GM21528 (cell line): ENCODE measurements at regions not wholly inside any gene's neighbourhood (a gene's known extent, or its start where the extent isn't known, plus 50 kb on each side); places are given as distances from the start of the nearest gene placed in this dataset.
"Not testable (repeated sequence)": the region's sequence is repeated elsewhere in the genome, so short reads cannot be mapped to it uniquely, and the experiment has no call there.

Source experiments
- ATAC-seq: cut with Tn5 transposase; IDR thresholded peaks from one replicate; pipeline ENCODE4 v1.9.1; 2021; ENCODE audit warnings: mild to moderate bottlenecking, moderate library complexity; ENCODE audit not compliant: unreplicated experiment, low FRiP score

- no peak for ATAC-seq
Observed at GRCh38 chr6:74733830-74734620, 471.8 kb downstream of the COL12A1 start.

GRCh38 chr6:74731931-74732330 is 473.9 kb downstream of the COL12A1 start:
- ATAC-seq, result no peak

GRCh38 chr6:74731204-74731603 is 474.6 kb downstream of the COL12A1 start:
- no peak for ATAC-seq

DNA sequence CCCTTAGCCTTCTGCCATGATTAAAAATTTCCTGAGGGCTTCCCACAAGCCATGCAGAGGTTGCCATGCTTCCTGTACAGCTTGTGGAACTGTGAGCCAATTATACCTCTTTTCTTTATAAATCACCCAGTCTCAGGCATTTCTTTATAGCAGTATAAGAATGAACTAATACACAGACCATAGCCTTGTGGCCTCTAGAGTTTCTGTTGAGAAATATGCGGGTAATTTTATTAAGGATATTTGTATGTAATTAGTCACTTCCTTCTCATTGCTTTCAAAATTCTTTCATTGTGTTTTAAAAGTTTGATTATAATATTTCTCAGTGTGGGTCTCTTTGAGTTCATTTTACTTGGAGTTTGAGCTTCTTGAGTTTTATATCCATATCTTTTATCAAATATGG is 484.9 kb downstream of the COL12A1 start:
- ATAC-seq, result no peak

- ATAC-seq, result no peak
Observed at GRCh38 chr6:74717591-74717990, 488.3 kb downstream of the COL12A1 start.

DNA sequence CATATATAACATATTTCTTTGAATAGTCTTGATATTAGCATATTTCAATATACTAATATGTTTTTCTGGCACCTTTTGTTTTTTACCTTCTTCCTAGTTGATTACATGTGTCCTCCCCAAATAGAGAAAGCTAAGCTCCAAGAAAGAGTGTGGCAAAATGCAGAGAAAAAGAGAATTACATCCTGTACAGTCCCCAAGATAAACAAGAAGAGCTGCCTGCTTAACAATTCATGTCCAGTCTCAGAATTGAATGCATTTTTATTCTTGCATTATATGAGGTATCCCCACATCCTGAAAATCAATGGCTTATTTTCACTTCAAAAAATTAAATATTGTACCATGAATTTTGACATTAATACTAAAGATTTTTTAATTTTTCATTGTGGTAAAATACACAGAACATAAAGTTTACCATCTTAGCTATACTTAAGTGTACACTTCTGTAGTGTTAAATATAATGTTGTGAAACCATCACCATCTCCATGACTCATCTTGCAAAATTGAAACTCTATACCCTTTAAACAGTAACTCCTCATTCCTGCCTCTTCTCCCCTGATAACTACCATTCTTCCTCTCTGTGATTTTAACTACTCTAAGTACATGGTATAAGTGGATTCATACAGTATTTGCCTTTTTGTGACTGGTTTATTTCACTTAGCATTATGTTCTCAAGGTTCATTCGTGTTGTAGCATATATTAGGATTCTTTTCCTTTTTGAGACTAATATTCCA is 490.3 kb downstream of the COL12A1 start:
- no peak for ATAC-seq

- ATAC-seq, result no peak
Observed at GRCh38 chr6:74713941-74714340, 491.9 kb downstream of the COL12A1 start.

DNA sequence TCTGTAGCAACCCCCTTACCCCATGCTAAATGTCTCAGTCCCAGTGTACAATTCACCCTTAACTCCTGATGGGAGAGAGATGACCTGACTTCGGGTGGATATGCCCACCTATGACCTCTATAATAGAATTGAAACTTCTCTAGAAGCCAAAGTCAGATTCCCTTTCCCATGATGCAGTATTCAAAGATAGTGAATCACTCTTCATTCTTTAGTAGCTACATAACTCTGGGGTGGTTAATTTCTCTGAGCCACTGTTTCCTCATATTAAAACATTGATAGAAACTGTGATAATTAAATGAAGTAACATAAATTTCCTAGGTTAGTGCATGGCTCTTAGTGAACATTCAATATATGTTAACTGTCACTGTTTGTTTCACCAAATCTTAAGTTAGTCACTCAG is 500.4 kb downstream of the COL12A1 start:
- no peak for ATAC-seq

- not testable (repeated sequence) for ATAC-seq
Observed at GRCh38 chr6:74704540-74704939, 501.3 kb downstream of the COL12A1 start.

DNA sequence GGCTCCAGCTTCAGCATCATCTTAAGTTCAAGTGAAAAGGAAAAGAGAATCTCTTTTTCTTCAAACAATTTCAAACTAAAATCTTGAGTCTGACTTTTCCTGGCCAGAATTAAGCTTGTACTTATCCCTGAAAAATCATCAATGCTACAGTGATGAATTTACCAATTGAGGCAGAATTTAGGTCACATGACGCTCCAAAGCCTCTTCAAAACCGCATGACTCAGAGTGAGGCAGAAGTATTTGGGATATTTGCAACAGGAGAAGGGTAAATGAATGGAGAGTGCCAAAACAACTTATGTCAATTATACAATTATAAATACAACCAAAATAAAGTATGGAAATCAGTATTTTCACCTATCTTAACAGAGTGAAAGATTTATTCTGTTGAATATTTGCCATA is 515.5 kb downstream of the COL12A1 start:
- no peak for ATAC-seq

DNA sequence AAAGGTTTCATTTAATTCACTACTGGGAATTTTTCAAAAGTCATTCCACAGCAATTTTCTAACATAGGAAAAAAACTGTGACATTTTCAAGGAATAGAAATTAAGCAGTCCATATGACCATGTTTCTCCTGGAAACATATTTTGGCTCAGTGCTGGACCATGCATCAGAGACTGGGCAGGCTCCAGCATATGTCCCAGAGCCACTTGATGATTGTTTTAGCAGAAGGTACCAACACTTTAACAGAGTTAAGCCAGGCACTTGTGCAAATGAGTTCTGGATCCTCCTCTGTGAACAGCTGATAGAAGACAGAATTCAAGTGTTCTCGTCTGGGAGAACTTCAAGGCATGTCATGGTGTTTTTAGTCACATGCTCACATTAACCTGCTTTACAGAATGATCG is 516.3 kb downstream of the COL12A1 start:
- no peak for ATAC-seq

GRCh38 chr6:74677463-74677862 is 528.4 kb downstream of the COL12A1 start:
- ATAC-seq, result no peak

DNA sequence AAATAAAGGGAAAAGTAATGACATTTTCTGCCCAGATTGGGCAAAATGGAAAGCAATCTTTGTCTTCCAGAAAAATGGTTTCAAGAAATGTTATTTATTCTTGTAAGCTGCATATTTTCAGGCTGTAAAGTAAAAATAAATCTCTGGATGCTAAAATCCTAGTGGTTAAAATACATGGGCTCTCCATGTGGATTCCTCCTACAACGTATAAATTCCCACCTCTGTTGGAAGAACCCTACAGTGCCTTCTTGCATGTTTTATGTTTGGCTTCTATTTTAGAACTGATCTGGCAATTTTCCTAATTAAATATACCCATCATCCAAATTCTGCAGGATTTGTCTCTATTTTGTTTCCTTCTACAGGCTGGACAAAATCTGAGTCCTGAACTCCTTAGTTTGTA is 528.9 kb downstream of the COL12A1 start:
- ATAC-seq, result no peak

- ATAC-seq, result no peak
Observed at GRCh38 chr6:74674377-74674776, 531.5 kb downstream of the COL12A1 start.

GRCh38 chr6:74671558-74672025 is 534.3 kb downstream of the COL12A1 start:
- no peak for ATAC-seq

- no peak for ATAC-seq
Observed at GRCh38 chr6:74658391-74658790, 547.5 kb downstream of the COL12A1 start.

GRCh38 chr6:74657931-74658330 is 547.9 kb downstream of the COL12A1 start:
- ATAC-seq, result no peak

DNA sequence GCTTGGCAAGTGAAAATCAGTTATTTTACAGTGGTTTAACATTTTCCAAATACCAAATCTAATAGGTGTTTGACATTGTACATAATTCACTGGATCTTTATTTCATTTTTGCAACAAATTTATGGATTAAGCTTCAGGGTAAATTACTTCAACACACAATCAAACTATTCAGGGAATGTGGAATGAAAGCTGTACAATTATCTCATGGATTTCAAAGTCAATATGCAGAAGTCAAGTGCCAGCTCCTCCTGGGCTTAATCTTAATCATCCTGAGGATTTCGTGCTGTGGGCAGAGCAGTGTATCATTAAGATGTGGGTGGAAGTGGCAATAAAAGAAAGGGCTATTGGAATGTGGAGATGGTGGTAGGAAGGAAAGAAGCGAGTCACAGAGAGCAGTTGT is 548.8 kb downstream of the COL12A1 start:
- no peak for ATAC-seq

DNA sequence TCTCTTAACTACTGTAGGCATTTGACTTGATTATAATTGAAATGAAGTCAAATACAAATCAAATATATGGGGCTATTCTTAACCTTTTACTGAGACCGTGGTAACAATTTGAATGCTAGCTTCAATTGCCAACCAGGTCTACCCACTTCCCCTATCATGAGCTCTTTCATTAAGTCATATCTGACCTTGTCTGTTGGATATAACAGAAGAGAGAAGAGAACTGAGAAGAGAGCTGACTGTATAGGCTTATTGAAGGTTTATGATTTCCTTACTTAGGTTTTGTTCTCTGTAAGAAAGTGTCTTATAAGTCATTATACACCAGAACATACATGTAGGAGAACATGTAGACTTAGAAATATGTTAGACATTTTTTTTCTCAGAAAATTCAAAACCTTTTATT is 549.4 kb downstream of the COL12A1 start:
- ATAC-seq, result no peak

- ATAC-seq, result no peak
Observed at GRCh38 chr6:74654296-74654695, 551.6 kb downstream of the COL12A1 start.

DNA sequence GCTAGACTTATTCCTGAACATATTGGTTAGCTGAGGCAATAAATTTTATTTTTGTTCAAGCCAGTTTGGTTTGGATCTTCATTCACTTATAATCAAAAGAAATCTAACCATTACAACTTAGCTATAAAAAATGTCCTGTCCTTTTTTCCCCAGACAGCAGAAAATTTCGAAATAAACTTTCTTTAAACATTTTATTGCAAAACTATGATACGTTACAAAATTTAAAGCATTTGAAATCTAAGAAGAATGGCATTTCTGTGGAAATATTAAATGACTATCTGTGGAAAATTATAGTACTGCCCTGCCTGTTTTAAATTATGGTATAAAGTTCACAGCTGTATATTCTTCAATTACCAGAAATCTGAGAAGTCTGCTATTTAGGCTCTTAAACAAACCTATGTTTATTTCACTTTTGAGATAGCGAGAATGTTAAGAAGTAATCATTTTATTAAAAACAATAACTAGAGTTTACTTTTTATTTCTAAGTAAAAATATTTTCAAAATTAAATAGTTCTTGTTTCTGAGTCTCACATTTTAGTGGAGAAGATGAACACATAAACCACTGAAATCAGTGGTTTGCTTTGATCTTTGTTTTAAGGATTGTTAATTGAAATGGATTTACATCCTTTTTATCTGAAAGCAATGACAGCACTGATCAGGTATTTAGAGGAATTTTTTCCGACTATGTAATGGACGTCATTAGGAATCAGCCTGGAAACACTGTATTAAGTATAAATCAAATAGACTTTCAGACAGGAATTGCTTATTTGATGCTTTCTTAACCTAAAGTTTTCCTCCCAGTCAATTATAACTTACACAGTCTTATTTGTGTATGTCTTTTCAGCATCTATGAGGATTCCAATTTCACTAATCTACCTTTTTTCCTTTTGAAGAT is 553.7 kb downstream of the COL12A1 start:
- no peak for ATAC-seq
